ENCODE measurements at regions not wholly inside any gene's neighbourhood (a gene's known extent, or its start where the extent isn't known, plus 50 kb on each side); places are given as distances from the start of the nearest gene placed in this dataset.

DNA sequence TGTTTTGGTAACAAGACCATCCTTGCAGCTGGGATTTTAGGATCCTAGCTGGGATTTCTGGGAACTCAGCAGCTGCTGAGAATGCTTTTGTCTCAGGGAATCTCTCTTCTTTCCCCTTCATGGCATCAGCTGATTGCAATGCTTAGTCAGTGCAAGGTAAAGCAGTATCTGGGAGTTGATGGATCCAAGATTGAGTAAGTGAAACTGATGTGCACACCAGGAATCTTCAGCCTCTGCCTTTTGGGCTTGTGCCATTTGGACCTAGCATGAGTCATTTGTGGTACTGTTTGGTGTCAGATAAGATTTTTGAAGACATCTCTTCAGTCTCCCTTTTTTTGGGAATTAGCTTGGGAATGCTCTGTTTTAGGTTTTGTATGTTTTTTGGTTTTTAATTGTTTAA, 363.3 kb upstream of the TFPI start:
- in situ Hi-C loops (cut with MboI; ENCODE audit: low sequenced_read_pairs) = no loop called here

More for the DNA sequence above, 363.3 kb upstream of the TFPI start:
- 0 out of 2 replicates have a peak overlapping the region, but pooled peaks have one; percentile 38 for H3K23ac ChIP-seq (ENCODE audit: low read depth, low read length)
- peak overlapping the region; percentile 34 for H2AFZ ChIP-seq (replicated peaks; ENCODE audit: low read length, poor library complexity)
- no peak overlapping the region for H2AK5ac ChIP-seq (ENCODE audit: low read depth, low read length)
- no peak overlapping the region for H2BK15ac ChIP-seq (ENCODE audit: low read depth, low read length)
- ChIA-PET POLR2A (ENCODE audit: unreplicated experiment) (no interaction called here), CTCF (interaction anchor here (0.7 kb wide), 1 partner anchor 1055 kb away, joined by 3 read pairs; no protein-coding TSS in a partner anchor)
- dilution Hi-C loops (cut with HindIII; ENCODE audit: low sequenced_read_pairs, unreplicated experiment) = no loop called here
- H3K18ac ChIP-seq (ENCODE audit: low read depth, low read length) = no peak overlapping the region
- H3K9me1 ChIP-seq (ENCODE audit: insufficient read depth, low read length) = 0 out of 2 replicates have a peak, but pooled peaks cover 4% of the 10 kb centered on the region
- DNase-seq (peak; percentile 61), ATAC-seq (ENCODE audit: low read depth) (peak; percentile 29; the same call in 1 of the 2 replicates)
- no peak overlapping the region for H3K4me2 ChIP-seq (ENCODE audit: low read depth, low read length)
- no peaks in the 10 kb centered on the region for H3K79me1 ChIP-seq (ENCODE audit: low read depth in 1 of 2, low read length in 2 of 2)
- H2AK9ac ChIP-seq (replicated peaks; ENCODE audit: low read depth, low read length, poor library complexity) = no peak overlapping the region
- H2BK5ac ChIP-seq (ENCODE audit: low read depth, low read length, poor library complexity, severe bottlenecking) = no peak overlapping the region
- no peak overlapping the region for H3K27ac ChIP-seq (ENCODE audit: insufficient read depth, low read length)
- no TSS peak for BruUV-seq (replicated peaks)
- no peak overlapping the region for H3K9ac ChIP-seq (ENCODE audit: low read depth, low read length)
- no peaks in the 10 kb centered on the region; the same call in 1 of the 2 replicates for H3K4me1 ChIP-seq (ENCODE audit: control insufficient read depth, insufficient read depth, low read length)
- H4K91ac ChIP-seq (ENCODE audit: insufficient read depth, low read depth, low read length) = no peak overlapping the region
- H2BK20ac ChIP-seq (ENCODE audit: low read depth, low read length) = no peak overlapping the region
- H3K9me3 ChIP-seq (ENCODE audit: control insufficient read depth, insufficient read depth, low read length) = no peaks in the 10 kb centered on the region
- H3K4ac ChIP-seq (ENCODE audit: low read depth, low read length) = no peak overlapping the region
- no peak overlapping the region for H3K4me3 ChIP-seq (ENCODE audit: insufficient read depth, low read depth, low read length)
- H3K36me3 ChIP-seq (ENCODE audit: control insufficient read depth, insufficient read depth, low read length) = no peaks in the 10 kb centered on the region
- no peak overlapping the region for H4K5ac ChIP-seq (ENCODE audit: low read depth, low read length)
- no peak overlapping the region for H2BK120ac ChIP-seq (ENCODE audit: low read depth, low read length)
- H4K20me1 ChIP-seq (ENCODE audit: insufficient read depth, low read length) = no peaks in the 10 kb centered on the region
- TF ChIP-seq MAFK (IDR thresholded peaks at IDR 0.05; ENCODE audit: low read depth, low read length) (no peak), SMC3 (IDR thresholded peaks at IDR 0.05; ENCODE audit: low read depth, low read length) (no peak), MXI1 (IDR thresholded peaks at IDR 0.05; ENCODE audit: borderline replicate concordance, low read depth, low read length) (no peak), BHLHE40 (IDR thresholded peaks at IDR 0.05; ENCODE audit: low read depth, low read length) (no peak), POLR2A (IDR thresholded peaks at IDR 0.05; ENCODE audit: low read depth, low read length) (no peak), MAZ (IDR thresholded peaks at IDR 0.05; ENCODE audit: borderline replicate concordance, low read depth, low read length) (no peak), NFE2L2 (IDR thresholded peaks at IDR 0.05; ENCODE audit: low read depth, low read length) (no peak), RAD21 (IDR thresholded peaks at IDR 0.05; ENCODE audit: low read length) (no peak), RCOR1 (IDR thresholded peaks at IDR 0.05; ENCODE audit: insufficient replicate concordance, low read length) (no peak), RFX5 (IDR thresholded peaks at IDR 0.05; ENCODE audit: low read depth, low read length) (no peak), FOS (IDR thresholded peaks at IDR 0.05; ENCODE audit: low read depth, low read length) (no peak), CEBPB (IDR thresholded peaks at IDR 0.05; ENCODE audit: low read depth, low read length) (no peak), CHD1 (IDR thresholded peaks at IDR 0.05; ENCODE audit: low read depth, low read length) (no peak)
- TF ChIP-seq, protein P1, sequence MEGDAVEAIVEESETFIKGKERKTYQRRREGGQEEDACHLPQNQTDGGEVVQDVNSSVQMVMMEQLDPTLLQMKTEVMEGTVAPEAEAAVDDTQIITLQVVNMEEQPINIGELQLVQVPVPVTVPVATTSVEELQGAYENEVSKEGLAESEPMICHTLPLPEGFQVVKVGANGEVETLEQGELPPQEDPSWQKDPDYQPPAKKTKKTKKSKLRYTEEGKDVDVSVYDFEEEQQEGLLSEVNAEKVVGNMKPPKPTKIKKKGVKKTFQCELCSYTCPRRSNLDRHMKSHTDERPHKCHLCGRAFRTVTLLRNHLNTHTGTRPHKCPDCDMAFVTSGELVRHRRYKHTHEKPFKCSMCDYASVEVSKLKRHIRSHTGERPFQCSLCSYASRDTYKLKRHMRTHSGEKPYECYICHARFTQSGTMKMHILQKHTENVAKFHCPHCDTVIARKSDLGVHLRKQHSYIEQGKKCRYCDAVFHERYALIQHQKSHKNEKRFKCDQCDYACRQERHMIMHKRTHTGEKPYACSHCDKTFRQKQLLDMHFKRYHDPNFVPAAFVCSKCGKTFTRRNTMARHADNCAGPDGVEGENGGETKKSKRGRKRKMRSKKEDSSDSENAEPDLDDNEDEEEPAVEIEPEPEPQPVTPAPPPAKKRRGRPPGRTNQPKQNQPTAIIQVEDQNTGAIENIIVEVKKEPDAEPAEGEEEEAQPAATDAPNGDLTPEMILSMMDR (conservative IDR thresholded peaks at IDR 0.05; ENCODE audit: low read depth, low read length) = no peak
- TF ChIP-seq, protein P2, sequence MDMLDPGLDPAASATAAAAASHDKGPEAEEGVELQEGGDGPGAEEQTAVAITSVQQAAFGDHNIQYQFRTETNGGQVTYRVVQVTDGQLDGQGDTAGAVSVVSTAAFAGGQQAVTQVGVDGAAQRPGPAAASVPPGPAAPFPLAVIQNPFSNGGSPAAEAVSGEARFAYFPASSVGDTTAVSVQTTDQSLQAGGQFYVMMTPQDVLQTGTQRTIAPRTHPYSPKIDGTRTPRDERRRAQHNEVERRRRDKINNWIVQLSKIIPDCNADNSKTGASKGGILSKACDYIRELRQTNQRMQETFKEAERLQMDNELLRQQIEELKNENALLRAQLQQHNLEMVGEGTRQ (IDR thresholded peaks at IDR 0.05; ENCODE audit: low read depth, low read length) = no peak
- TF ChIP-seq, protein P3, sequence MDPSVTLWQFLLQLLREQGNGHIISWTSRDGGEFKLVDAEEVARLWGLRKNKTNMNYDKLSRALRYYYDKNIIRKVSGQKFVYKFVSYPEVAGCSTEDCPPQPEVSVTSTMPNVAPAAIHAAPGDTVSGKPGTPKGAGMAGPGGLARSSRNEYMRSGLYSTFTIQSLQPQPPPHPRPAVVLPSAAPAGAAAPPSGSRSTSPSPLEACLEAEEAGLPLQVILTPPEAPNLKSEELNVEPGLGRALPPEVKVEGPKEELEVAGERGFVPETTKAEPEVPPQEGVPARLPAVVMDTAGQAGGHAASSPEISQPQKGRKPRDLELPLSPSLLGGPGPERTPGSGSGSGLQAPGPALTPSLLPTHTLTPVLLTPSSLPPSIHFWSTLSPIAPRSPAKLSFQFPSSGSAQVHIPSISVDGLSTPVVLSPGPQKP (IDR thresholded peaks at IDR 0.05; ENCODE audit: borderline replicate concordance, low read depth, low read length) = no peak
- intact Hi-C loops (cut with micrococcal nuclease) = no loop called here
- no peaks in the 10 kb centered on the region for H3K27me3 ChIP-seq (ENCODE audit: control insufficient read depth, insufficient read depth, low read length)
- H3K56ac ChIP-seq (ENCODE audit: extremely low read depth, insufficient read depth, low read length) = no peak overlapping the region
- H3K14ac ChIP-seq (replicated peaks; ENCODE audit: low read depth, low read length) = no peak overlapping the region
- H4K8ac ChIP-seq (ENCODE audit: low read depth in 2 of 2, low read length in 2 of 2) = no peak overlapping the region
